SIG-M5 treated with dmso at 0.1 percent for 504 hours (cell line): ENCODE measurements at regions not wholly inside any gene's neighbourhood (a gene's known extent, or its start where the extent isn't known, plus 50 kb on each side); places are given as distances from the start of the nearest gene placed in this dataset.
"Not testable (repeated sequence)": the region's sequence is repeated elsewhere in the genome, so short reads cannot be mapped to it uniquely, and the experiment has no call there.

Experiments used
- DNase-seq: peaks from one replicate; lab custom pipeline; 2025; ENCODE audit not compliant: unreplicated experiment; lab: John Stamatoyannopoulos, UW

- not testable (repeated sequence) for DNase-seq
Observed at GRCh38 chr10:95137990-95138625, 55.9 kb upstream of the ACSM6 start.

- DNase-seq = no peak
Observed at GRCh38 chr10:95134490-95134889, 59.5 kb upstream of the ACSM6 start.

- DNase-seq = no peak
Observed at GRCh38 chr10:95133997-95134396, 60.0 kb upstream of the ACSM6 start.

- peak; percentile 14 for DNase-seq
Observed at GRCh38 chr10:95133016-95133752, 60.9 kb upstream of the ACSM6 start.

- not testable (repeated sequence) for DNase-seq
Observed at GRCh38 chr10:95130429-95130828, 61.1 kb upstream of the CYP2C8 start.

- DNase-seq = no peak
Observed at GRCh38 chr10:95125582-95125981, 56.3 kb upstream of the CYP2C8 start.

GRCh38 chr10:95122736-95123135 is 53.4 kb upstream of the CYP2C8 start:
- DNase-seq = no peak

GRCh38 chr10:95121904-95122303 is 52.6 kb upstream of the CYP2C8 start:
- no peak for DNase-seq
